ENCODE measurements at regions not wholly inside any gene's neighbourhood (a gene's known extent, or its start where the extent isn't known, plus 50 kb on each side); places are given as distances from the start of the nearest gene placed in this dataset.

DNA sequence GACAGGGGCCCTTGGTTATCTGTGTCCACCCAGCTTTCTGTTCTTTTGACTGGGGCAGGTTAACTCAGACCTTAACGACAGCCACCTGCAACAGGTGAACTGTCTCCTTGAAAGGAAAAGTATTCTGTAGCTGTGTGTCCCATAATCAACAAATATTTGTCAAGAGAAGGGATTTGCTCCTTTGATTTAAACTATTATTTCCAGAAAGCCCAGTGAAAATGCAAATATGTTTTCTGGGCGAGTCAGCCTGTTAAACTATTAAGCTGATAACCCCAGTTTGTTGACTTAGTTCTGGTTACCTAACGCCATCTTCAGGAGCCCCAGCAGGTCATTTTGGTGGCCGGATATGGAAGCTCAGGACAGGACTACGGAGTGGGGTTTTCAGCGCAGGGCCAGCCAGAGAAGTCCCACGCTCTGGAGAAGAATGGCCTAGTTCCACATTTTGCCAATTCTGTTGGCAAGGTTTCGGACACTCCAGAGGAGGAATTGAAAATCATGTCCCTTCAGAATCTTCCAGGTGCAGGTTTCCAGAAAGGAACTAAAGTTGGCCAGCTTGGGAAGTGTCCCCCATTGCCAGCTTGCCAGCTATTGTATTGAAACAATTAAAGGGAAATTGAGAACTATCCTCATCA is 54.5 kb downstream of the ADRA2A start:
- Histone ChIP-seq H3K36me3 (ENCODE audit: insufficient read depth) (no peaks in the 10 kb centered on the region), H3K27ac (ENCODE audit: low read depth) (no peak overlapping the region), H3K4me1 (ENCODE audit: insufficient read depth) (no peaks in the 10 kb centered on the region), H3K4me3 (ENCODE audit: low read depth, low read length) (no peak overlapping the region)
- 78% methylated on average over 8 of the region's 8 CpGs for WGBS
- no peak for DNase-seq (ENCODE audit: extremely low spot score)

DNA sequence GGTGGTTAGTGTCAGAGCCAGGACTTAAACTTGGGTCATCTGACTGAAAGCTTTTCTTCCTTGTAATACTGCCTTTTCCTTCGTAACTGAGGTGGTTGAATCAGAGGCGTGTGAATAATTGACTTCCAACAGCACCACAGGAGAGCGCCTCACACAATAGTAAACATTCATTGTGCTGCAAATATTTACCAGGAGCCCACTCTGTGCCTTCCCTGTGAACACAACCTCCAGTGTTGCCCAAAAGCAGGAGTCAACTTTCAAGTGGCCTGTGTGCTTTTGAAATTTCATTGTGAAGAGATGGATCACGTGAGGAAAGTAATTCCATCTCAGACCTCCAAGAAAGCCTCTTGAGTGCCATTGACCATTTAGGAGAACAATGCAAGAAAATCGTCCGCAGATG is 60.2 kb downstream of the ADRA2A start:
- Histone ChIP-seq H3K27ac (ENCODE audit: low read depth) (no peak overlapping the region), H3K4me1 (ENCODE audit: insufficient read depth) (no peaks in the 10 kb centered on the region), H3K36me3 (ENCODE audit: insufficient read depth) (no peaks in the 10 kb centered on the region), H3K4me3 (ENCODE audit: low read depth, low read length) (no peak overlapping the region)
- DNase-seq (ENCODE audit: extremely low spot score), result no peak
- WGBS, result 37% methylated on average over 6 of the region's 6 CpGs

DNA sequence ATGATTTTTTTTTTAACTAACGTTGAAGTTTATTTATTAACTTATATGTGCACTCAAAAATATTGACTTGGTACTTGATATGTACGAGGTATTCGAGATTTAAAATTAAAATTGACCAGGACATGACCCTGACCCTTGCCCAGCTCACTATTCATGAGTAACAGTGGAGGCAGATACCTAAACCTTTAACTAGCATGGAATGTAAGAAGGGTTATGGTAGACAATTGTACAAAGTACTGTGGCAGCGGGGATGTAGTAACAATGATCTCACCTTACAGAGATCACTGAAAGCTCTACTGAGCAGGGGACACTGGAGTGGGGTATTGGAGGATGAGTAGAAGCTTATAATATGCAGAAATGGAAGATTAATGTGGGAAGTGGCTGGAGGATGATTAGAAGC is 60.8 kb downstream of the ADRA2A start:
- 57% methylated on average over 4 of the region's 4 CpGs for WGBS
- Histone ChIP-seq H3K4me3 (ENCODE audit: low read depth, low read length) (no peak overlapping the region), H3K36me3 (ENCODE audit: insufficient read depth) (no peaks in the 10 kb centered on the region), H3K27ac (ENCODE audit: low read depth) (no peak overlapping the region), H3K4me1 (ENCODE audit: insufficient read depth) (no peaks in the 10 kb centered on the region)
- DNase-seq (ENCODE audit: extremely low spot score), result no peak

DNA sequence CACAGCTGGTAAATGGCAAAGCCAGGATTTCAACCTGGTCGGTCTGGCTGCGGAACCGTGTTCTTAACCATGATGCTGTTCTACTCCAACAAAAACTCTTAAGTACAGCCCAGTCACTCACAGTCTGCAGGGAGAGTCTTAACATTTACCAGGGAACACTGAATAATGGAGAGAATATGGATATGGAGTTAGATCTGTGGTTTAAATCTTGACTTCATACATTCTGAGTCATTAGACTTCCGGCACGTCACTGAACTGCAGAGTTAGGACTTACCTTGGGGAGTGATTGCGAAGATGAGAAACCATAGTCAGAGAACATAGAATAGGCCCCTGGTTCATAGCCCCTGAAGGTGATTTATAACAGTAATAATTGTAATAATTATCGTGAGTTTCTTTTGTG is 61.7 kb downstream of the ADRA2A start:
- WGBS, result 94% methylated on average over 7 of the region's 7 CpGs
- H3K36me3 ChIP-seq (ENCODE audit: insufficient read depth), result no peaks in the 10 kb centered on the region
- no peak overlapping the region for H3K4me3 ChIP-seq (ENCODE audit: low read depth, low read length)

DNA sequence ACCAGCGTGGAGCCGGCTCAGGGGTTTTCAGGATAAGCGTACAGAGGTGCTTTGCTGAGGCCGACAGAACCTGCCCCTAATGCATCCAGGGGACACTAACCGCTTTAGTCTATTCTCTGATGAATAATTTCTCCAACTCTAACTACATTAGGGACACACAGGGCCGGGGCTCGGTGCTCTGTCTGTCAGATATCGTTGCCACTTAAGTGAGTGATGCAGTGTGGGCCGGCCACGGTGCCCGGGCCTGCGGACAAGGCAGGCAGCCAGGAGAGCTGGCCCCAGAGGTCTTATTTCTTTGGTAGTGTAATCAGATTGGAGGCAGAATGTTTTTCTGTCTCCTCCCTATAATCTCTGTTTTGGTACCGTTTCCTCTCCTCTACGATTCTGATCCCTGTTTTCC is 62.7 kb downstream of the ADRA2A start:
- no peak for DNase-seq (ENCODE audit: extremely low spot score)
- WGBS, result 80% methylated on average over 14 of the region's 14 CpGs
- Histone ChIP-seq H3K4me1 (ENCODE audit: insufficient read depth) (no peaks in the 10 kb centered on the region), H3K4me3 (ENCODE audit: low read depth, low read length) (no peak overlapping the region), H3K36me3 (ENCODE audit: insufficient read depth) (no peaks in the 10 kb centered on the region), H3K27ac (ENCODE audit: low read depth) (no peak overlapping the region)

More for the DNA sequence above, 61.7 kb downstream of the ADRA2A start:
- no peak for DNase-seq (ENCODE audit: extremely low spot score)
- no peak overlapping the region for H3K27ac ChIP-seq (ENCODE audit: low read depth)
- H3K4me1 ChIP-seq (ENCODE audit: insufficient read depth), result no peaks in the 10 kb centered on the region

DNA sequence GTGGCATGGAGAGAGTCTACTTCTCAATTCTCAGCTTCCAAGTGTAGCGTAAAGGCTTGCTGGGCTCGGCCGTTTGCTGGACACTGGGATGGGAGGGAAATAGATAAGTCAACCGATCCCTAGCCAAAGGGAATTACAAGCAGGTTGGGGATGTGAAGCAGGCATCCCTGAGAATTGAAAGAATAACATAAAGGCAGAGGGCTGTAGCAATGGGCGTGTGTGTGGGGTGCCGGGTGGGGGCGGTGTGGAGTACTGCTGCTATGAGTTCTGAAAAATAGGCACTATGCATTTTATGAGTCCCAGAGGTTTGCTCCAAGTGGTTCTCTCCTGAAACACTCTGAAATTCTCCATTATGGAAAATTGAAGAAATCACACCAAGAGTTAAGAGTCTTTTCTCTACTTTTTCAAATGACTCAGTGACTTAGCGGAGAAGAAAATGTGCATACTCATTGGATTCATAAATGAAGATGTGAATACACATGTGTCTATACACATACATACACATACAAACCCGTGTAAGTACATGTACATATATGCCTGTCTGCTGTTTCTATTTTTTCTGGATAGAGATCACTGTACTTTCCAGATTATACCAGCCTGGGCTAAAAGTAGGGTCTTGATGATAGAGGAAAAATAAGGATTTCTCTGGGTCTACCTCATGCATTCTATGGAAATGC is 65.4 kb downstream of the ADRA2A start:
- no peak for DNase-seq (ENCODE audit: extremely low spot score)
- Histone ChIP-seq H3K4me3 (ENCODE audit: low read depth, low read length) (no peak overlapping the region), H3K27ac (ENCODE audit: low read depth) (no peak overlapping the region), H3K36me3 (ENCODE audit: insufficient read depth) (no peaks in the 10 kb centered on the region), H3K4me1 (ENCODE audit: insufficient read depth) (no peaks in the 10 kb centered on the region)
- 80% methylated on average over 9 of the region's 9 CpGs for WGBS

DNA sequence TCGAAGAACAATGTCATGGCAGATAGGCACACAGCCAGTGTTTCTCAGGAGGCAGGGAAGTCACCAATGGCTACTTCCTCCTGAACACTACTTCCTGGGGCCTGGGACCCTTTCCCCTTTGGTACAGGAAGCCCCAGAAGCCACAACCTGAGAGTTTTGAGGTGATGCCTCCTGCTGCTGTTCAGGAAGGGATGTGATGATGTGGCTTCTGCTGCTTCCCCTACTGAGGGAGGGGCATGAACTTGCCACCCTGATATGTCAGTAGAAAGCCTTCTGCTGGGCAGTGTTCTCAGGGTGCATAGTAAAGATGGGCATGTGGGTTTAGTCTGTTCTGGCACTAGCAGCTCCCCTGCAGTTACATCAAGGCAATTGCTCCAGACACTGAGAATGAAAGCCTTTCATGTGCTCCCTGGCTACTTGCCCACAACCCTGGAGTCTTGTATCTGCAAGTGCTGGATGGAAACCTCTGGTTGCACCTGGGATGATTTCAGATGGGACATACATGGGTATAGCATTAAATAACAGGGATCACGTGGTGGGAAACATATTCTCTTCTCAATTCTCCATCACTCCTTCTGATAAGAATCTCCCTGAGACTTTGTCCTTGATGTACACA is 69.3 kb downstream of the ADRA2A start:
- DNase-seq (ENCODE audit: extremely low spot score), result no peak
- Histone ChIP-seq H3K4me3 (ENCODE audit: low read depth, low read length) (no peak overlapping the region), H3K36me3 (ENCODE audit: insufficient read depth) (no peaks in the 10 kb centered on the region), H3K27ac (ENCODE audit: low read depth) (no peak overlapping the region), H3K4me1 (ENCODE audit: insufficient read depth) (no peaks in the 10 kb centered on the region)
- WGBS, result 54% methylated on average over 2 of the region's 2 CpGs

DNA sequence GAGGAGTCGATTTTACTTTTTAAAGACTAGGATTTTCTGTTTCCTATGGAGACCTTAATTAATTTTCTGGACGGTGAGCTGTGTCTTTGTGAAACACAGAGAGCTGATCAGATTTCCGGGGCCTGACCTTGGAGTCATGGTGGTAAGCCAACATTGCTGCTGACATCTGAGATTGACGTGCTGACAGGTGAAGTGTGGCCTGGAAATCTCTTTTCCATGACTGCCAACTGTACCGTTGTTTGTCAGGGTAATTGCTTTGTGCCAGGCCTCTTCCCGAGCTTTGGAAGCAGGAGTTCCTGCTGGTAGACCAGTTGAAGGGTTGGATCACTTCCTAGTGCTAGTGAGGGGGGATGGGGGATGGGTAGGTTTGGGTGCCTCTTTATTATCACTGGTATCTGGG is 71.2 kb downstream of the ADRA2A start:
- Histone ChIP-seq H3K4me3 (ENCODE audit: low read depth, low read length) (no peak overlapping the region), H3K36me3 (ENCODE audit: insufficient read depth) (no peaks in the 10 kb centered on the region), H3K27ac (ENCODE audit: low read depth) (no peak overlapping the region), H3K4me1 (ENCODE audit: insufficient read depth) (no peaks in the 10 kb centered on the region)
- DNase-seq (ENCODE audit: extremely low spot score), result no peak
- WGBS, result 66% methylated on average over 6 of the region's 6 CpGs

DNA sequence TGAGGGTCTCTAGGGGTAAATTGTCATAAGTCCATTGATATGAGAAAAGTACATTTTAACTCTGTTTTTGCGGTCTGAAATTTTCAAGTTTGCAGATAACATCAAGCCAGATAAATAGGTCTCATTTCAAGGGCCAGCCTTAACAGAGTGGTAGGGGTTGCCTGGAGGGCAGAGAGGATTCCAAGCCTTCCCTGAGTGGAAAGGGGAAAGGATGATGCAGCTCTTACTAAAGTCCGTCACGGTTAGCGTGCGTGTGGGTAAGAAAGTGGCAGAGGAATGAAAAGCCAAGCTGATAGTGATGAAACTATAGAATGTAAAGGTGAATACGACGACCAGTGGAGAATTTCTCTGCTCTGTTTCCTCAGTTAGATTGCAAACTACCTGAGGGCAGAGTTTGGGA is 71.6 kb downstream of the ADRA2A start:
- H3K4me3 ChIP-seq (ENCODE audit: low read depth, low read length), result no peak overlapping the region
- H3K36me3 ChIP-seq (ENCODE audit: insufficient read depth), result no peaks in the 10 kb centered on the region
- no peak for DNase-seq (ENCODE audit: extremely low spot score)
- no peaks in the 10 kb centered on the region for H3K4me1 ChIP-seq (ENCODE audit: insufficient read depth)
- WGBS, result 78% methylated on average over 7 of the region's 7 CpGs
- no peak overlapping the region for H3K27ac ChIP-seq (ENCODE audit: low read depth)

DNA sequence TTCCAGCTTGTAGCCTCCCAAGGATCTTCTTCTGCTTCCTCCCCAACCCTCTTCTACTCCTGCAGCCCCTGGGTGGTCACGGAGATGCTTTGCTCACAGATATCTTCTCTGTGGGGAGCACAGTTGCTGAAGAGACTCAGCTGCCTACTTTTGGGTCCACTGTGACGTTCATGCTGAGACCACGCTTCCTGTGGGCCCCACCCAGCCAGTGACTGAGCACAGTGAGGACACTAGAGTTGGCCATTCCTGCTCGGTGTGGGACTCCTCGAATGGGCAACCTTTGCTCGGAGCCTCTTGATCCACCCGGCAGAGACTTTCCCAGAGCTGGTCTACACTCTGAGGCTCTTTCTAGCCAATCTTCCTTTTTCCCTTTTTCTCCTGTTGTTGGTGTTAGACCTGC is 73.9 kb downstream of the ADRA2A start:
- no peak overlapping the region for H3K27ac ChIP-seq (ENCODE audit: low read depth)
- WGBS, result 85% methylated on average over 7 of the region's 7 CpGs
- no peaks in the 10 kb centered on the region for H3K4me1 ChIP-seq (ENCODE audit: insufficient read depth)
- H3K36me3 ChIP-seq (ENCODE audit: insufficient read depth), result no peaks in the 10 kb centered on the region
- no peak overlapping the region for H3K4me3 ChIP-seq (ENCODE audit: low read depth, low read length)
- DNase-seq (ENCODE audit: extremely low spot score), result no peak

DNA sequence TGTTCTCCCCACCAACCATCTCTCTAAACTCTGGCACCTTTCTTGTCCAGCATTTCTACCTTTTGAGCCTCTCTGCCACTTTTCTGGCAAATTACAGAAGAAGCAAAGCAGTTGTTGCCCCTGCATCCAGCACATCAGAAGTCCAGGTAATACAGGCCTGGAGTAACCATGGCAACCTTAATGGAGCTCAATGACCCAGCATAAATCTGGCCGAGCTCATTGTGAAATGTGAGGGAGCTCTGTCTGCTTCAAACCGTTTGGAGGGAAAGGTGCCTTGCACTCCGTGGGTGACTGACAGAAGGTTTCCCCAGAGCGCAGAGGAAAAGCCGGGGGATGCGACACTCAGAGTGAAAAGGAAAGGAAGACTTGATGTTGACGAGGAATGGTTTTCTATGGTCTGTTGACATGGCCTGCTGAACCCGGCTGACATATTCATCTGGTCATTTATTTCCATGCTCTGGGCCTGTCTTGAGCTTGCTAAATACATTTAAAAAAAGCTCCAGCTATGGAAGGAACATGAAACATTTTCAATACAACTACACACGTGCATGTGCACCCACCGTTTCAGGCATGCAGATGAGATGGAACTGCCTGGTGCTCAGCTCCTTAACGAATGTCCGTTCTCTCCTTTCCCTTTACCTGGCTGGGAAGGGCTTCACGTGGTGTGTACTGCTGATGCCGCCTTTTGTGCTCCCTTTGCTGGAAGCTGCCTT is 74.9 kb downstream of the ADRA2A start:
- H3K36me3 ChIP-seq (ENCODE audit: insufficient read depth), result no peaks in the 10 kb centered on the region
- H3K4me1 ChIP-seq (ENCODE audit: insufficient read depth), result no peaks in the 10 kb centered on the region
- no peak for DNase-seq (ENCODE audit: extremely low spot score)
- WGBS, result 73% methylated on average over 14 of the region's 14 CpGs
- H3K27ac ChIP-seq (ENCODE audit: low read depth), result no peak overlapping the region
- H3K4me3 ChIP-seq (ENCODE audit: low read depth, low read length), result no peak overlapping the region

DNA sequence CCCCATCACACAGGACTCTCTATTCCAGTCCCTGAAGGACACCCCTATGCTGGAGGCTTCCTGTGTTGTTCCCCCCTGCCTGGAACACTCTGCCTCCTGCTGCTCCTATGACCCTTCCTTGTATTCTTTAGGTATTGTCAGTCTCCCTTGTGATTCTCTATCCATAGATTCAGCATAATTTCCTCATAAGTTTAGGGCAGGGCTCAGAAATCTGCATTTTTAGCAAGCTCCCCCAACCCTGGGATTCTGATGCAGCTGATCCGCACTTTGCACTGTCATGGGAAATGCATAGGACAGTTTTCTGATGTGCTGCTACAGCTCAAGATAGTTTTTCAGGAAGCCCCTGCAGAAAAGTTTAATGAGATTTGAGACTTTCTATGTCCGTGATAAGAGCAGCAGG is 79.9 kb downstream of the ADRA2A start:
- WGBS, result 83% methylated on average over 2 of the region's 2 CpGs
- Histone ChIP-seq H3K36me3 (ENCODE audit: insufficient read depth) (no peaks in the 10 kb centered on the region), H3K4me1 (ENCODE audit: insufficient read depth) (no peaks in the 10 kb centered on the region), H3K4me3 (ENCODE audit: low read depth, low read length) (no peak overlapping the region), H3K27ac (ENCODE audit: low read depth) (no peak overlapping the region)
- no peak for DNase-seq (ENCODE audit: extremely low spot score)

DNA sequence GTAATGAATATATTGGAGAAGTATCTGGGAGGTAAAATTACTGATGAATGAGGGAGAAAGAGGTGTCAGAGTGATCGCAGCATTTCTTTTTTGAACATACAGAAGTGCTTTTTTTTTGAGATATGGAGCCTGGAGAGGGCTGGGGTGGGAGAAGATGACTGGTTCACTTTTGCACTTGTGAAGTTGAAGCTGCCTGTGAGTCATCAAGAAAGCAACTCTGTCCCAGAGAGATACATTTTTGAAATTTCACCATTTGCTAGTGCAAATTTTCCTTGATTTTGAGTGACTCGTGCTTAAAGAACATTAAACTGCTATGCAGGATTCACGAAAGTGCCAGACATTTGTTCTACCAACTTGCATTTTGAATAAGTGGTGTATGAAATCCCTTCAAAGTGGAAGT is 81.8 kb downstream of the ADRA2A start:
- Histone ChIP-seq H3K27ac (ENCODE audit: low read depth) (no peak overlapping the region), H3K4me1 (ENCODE audit: insufficient read depth) (no peaks in the 10 kb centered on the region), H3K36me3 (ENCODE audit: insufficient read depth) (no peaks in the 10 kb centered on the region), H3K4me3 (ENCODE audit: low read depth, low read length) (no peak overlapping the region)
- DNase-seq (ENCODE audit: extremely low spot score), result no peak
- 86% methylated on average over 3 of the region's 3 CpGs for WGBS
